ENCODE measurements at regions not wholly inside any gene's neighbourhood (a gene's known extent, or its start where the extent isn't known, plus 50 kb on each side); places are given as distances from the start of the nearest gene placed in this dataset.
"Not testable (repeated sequence)": the region's sequence is repeated elsewhere in the genome, so short reads cannot be mapped to it uniquely, and the experiment has no call there.

DNA sequence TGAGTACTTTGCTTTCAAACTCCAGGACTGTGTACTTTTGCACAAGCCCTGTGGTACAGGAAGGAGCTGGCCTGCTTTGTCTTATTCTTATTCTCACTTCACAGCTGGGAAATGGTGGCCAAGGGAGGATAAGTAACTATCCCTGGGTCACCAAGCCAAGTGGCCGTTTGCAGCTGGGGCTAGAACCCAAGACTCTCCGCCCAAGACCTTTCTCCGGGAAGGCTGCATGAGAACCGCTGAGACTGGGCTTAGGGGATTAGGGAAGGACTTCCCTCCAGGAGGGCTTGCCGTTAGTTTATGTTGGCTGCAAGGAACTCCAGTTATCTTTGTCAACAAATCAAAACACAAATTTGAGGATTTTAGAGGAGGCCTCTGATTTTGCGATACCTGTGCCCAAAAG, 109.5 kb upstream of the ADRA1D start:
- no peak for DNase-seq (ENCODE audit: low spot score)

DNA sequence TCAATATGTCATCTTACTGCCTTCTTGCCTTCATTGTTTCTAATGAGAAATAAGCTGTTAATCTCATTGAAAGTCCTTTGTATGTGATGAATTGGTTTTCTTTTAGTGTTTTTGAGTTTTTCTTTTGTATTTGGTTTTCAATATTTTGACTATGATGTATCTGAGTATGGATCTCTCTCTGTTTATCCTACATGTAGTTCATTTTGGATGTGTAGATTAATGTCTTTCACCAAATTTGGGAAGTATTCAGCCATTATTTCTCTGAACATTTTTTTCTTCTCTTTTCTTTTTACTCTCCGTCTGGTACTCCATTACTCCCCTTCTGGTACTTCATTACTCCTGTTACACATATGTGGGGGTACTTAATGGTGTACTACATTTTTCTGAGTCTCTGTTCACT, 103.3 kb upstream of the ADRA1D start:
- DNase-seq (ENCODE audit: low spot score): no peak

DNA sequence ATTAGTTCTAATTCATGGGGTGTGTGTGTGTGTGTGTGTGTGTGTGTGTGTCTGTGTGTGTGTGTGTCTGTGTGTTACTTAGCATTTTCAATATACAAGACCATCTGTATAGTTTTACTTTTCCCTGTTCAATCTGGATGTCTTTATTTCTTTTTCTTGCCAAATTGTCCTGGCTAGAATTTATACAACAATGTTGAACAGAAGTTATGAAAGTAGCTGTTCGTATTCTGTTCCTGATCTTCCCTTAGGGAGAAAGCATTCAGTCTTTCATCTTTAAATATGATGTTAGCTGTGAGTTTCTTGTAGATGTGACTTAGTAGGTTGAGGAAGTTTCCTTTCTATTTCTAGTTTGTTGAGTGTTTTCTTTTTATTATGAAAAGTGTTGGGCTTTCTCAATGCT, 101.0 kb upstream of the ADRA1D start:
- DNase-seq (ENCODE audit: low spot score): no peak

DNA sequence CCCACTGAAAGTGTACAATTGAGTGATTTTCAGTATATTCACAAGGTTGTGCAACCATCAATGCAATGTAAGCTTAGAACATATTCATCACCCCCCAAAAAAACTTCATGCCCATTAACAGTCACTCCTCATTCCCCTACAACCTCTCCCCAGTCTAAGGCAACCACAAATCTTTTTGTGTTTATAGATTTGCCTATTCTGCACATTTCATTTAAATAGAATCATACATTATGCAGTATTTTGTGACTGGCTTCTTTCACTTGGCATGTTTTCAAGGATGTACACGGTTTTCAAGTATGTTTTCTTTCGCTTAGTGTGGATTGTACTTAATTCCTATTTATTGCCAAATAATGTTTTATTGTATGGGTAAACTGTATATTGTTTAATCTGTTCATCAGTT, 95.6 kb upstream of the ADRA1D start:
- DNase-seq (ENCODE audit: low spot score): no peak

DNA sequence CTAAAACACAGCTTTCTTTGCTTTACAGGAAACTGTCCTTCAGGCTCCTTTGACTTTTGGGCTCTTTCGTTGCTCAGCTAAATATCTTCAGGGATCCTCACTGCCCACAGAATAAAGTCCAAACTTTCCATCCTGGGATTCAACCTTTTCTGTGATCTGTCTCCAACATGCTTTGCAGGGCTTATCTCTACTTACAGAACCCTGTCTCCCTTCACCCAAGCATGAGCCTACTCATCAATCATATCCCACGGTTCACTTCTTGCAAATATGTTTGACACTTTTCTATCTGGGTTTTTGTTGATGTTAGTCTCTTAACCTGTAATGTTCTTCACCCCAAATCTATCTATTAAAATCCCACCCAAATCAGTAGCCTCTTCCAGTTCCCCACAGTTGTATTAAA, 93.5 kb upstream of the ADRA1D start:
- DNase-seq (ENCODE audit: low spot score): no peak

DNA sequence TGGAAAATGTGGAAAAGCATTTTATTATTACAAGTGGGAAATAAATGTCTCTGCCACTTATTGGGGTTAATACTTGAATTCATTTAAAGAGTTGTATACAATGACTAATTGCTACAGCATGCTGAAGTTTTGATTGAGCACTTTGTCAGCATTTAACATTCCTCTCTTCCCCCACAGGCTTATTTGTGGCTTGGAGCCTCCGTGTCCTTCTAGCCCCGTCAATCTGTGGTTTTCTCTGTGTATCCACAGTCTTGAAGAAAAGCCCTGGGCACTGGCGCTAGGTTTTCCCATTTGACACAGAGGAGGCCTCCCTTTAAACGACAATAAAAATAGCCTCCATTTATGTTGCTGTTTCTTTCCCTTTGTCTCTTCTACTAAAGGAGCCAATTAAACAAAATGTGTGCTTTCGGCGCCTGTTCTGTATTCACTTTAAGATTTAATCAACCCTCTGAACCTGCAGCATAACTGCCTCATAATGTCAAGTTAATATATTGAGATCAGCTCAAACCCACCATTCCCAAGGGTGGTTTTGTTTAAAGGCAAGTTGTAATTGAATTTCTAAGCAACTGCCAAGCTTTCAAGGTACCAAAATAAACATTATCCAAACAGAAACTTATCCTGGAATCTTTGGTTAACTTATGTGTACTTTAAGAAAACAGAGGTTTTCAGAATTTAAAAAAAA, 92.9 kb upstream of the ADRA1D start:
- DNase-seq (ENCODE audit: low spot score): no peak

DNA sequence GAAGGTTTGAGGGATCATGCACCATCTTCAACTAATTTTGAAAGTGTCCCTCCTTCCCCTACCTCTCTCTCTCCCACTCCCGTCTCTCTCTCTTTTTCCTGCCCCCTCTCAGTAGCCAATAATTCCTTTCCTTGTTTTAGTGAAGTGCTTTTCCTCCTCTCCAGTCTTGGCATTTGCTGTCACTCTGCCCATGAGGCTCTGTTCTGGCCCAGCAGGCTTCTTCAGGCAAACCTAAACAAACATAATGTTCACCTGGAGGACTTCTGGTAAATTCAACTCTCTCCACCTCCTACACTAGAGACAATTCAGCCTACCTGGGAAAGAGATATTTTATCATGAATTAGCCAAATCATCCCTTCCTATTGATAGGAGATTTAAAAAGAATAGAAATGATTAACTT, 86.6 kb upstream of the ADRA1D start:
- no peak for DNase-seq (ENCODE audit: low spot score)

DNA sequence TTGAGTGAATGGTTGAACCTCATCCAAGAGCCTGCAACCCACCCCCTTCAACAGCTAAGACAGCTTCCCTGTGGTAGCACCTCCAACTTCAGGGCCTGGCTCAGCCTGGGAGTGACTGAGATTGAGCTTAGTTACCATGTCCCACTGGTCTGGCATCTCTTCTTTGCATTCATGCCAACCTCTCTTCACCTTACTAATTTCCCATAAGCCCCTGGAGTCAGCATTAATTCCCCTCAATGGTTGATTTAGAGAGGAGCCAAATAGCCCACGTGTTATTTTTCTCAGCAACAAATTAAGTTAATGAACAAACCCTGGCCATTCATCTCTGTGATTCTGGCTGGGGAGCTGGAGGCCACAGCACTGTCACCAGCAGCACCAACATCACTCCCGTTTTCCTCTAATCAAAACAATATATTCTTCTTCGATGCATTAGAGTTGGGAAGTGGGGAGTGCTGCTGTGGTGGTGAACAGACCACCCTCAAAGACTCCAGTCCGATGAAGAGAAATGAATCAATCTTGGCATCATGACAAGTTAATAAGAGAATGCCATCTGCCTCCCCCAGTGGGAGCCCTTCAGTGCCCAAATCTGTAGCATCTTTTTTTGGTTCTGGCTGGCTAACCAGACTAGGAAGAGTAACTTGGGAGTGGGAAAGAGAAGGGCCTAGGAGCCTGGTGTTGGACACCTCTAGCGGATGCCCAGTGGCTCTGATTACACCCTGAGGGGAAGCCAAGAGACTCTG, 83.2 kb upstream of the ADRA1D start:
- DNase-seq (ENCODE audit: low spot score): no peak

DNA sequence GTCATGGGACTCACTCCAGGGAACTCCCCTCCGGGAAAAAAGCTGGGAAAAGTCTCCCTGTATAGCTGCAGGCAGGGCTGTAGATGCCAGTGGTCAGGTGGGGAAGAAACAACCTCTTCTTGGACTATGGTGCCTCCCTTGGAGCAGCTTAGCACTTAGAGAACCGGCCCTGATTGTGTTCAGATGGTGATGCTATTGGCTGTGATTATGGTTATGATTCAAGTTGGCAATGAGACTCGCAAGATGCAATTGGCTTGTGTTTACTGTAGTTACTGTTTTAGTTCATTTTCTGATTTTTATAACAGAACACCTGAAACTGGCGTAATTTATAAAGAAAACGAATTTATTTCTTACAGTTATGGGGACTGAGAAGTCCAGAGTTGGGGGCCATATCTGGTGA, 80.9 kb upstream of the ADRA1D start:
- DNase-seq (ENCODE audit: low spot score): no peak

DNA sequence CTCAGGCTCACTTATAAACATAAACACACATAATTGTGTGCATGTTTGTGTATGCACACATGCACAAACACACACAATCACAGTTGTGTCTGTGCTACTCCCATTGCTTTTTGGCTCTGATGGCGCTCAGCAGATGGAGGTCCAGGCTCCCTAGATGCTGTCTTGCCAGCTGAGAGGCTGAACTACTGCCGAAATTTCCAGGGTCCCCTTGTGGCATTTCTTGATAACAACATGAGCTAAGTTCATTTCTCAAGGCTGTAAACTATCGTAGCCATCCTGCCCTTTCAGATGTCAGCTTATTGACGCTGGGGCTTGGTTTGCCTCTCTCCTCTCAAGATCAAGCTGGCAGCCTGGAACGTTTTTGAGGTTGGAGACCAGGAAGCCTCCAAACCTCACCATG, 80.1 kb upstream of the ADRA1D start:
- DNase-seq (ENCODE audit: low spot score): peak; percentile 10

DNA sequence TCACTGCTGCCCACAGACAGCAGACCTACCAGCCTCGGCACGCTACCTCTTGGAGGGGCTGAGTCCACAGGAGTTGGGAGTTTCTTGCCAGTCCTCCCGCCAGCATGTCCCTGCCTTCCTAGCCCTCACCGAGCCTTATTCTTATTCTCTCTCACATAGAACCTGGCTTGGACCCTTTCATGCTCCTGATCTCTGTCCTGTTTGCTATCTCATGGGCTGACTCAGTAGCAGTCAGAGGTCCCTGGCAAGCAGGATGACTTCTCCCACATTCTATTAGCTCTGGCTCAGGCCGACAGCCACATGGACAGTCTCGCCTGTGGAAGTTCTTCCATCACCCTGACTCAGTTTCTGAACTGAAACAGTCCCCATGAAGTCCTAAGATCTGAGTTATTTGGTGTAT, 79.5 kb upstream of the ADRA1D start:
- no peak for DNase-seq (ENCODE audit: low spot score)

DNA sequence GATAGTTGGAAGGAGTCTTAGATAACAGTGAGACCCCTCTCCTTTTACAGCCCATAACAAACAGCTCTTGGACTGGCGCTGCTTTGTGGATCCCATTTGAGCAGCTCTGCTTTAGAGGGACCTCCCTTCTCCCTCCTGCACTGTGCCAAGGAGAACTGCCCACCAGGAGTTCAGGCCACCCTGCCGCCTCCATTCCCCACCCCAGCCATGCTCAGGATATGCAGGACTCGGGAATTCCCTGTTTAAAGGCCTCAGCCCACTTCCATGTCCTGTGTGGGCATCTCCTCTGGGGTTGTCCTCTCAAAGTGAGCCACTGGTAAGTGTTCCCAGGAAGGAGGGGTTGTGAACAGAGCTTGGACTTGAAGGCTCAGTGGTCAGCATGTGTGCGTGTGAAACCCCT, 78.9 kb upstream of the ADRA1D start:
- DNase-seq (ENCODE audit: low spot score): no peak

DNA sequence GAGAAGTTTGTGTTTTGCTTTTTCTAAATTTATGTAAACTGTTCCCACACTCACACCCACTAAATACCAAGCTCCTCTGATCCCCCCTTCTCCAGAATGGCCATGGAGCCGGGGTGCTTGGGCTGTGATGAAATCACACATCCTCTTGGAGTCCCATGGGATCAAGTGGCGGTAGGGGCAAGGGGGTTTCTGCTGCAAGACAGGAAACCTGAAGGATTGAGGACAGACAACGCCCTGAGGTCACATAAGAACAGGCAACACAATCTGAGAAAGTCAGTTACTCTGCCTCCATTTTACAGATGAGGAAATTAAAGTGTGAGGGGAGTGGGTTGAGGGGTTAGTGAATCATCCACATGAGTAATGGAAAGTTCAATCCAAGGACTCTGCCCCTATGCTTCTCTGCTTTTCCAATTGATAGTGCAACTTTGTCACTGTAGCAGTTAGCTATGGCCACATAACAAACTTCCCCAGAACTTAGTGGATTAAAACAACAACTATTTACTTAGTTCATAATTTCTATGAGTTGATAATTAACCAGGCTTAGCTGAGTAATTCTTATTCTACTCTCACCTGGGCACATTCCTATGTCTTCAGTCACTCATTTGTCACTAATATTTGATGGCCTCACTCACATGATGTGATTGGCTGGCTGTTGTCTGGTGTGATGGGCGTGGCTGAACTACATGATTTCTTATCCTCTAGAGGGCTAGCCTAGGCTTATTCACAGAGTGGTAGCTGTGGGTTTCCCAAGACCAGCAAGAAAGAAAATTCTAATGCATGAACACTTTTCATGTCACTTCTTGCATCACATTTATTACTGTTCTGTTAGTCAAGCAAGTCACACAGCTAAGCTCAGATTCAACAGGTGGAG, 77.3 kb upstream of the ADRA1D start:
- DNase-seq (ENCODE audit: low spot score): no peak

DNA sequence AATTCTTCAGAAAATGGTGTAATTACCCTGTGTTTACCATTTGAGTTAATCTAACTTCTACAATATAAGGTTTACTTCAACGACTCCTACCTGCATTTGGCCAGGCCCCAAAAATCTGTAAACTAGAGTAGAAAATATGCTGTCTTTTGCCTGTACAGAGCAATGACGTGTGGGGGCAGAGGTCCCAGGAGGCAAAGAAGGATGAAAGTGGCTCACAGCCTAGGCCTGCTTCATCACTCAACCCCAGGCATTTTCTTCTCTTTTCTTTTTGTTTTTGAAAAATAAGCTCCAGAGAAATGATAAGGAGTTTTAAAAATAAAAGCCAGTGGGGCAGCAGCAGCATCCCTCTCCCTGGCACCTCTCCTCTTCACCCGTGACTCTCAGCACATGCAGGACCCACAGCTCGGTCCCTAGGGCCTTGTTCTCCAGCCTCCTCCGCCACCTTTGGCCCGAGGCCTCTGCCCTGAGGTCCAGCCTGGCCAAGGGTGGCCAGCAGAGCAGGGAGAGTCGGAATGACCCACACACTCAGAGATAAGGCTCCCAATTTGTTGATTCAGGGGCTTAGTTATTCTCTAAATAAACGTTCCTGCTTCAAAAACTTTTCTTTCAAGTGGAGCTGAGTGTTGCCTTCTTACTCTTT, 76.6 kb upstream of the ADRA1D start:
- no peak for DNase-seq (ENCODE audit: low spot score)

DNA sequence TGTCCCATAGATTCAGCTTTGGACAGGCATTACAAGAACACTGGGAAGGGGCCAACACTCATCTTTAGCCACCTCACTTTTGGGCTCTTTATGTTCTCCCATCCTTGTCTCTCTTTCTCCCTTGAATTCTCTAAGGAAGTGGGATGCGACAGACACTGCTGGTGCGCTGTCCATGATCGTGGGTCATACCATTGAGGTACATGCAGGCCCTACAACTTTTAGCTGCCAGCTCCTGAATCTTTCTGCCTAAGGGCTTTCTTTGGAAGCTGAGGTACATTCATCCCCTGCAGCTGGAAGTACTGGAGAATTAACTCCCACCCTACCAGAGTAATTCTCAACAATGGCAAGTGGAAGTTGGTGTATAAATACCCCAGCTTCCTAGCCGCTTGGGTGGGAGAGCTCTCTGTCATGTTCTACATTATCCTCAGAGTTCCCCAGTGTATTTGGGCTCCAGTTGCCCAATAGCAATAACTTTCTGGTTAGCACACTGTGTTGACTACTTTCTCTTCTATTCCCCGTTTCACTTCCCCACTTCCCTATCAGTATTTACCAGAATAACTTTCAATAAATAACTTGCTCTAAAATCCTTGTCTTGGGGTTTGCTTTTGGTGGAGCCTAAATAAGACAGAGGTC, 75.6 kb upstream of the ADRA1D start:
- DNase-seq (ENCODE audit: low spot score): no peak

DNA sequence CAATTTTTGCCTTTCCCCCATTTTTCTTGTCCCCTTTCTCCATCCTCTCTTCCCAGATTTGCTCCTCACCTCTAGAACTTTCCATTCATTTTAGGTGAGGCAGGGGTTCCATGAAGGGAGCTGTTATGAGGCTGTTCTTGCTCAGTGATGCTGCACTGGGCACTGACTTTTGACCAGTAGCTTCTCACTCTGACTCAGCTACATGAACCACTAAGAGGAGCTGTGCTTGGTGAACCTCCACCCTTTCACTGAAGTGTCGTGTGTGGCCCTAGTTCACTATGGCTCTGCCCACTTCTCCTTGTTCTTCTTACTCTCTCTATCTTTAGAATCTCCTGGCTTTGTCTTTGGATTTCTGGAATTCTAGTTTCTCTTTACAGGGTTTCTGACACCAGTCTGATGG, 73.4 kb upstream of the ADRA1D start:
- no peak for DNase-seq (ENCODE audit: low spot score)

DNA sequence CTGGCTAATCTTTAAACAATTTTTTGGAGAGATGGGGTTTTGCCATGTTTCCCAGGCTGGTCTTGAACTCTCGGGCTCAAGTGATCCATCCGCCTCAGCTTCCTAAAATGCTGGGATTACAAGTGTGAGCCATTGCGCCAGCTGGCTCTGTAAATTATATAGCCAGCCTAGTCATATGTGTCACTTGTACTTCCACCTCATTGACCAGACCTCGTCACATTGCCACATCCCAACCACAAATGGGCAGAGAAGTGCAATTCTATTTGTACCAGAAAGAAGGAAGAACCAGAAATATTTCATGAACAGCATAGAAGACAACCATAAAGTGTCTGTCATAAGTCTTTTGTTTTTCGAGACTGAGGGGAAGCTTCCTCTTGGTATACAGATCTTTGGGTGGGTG, 71.2 kb upstream of the ADRA1D start:
- no peak for DNase-seq (ENCODE audit: low spot score)

DNA sequence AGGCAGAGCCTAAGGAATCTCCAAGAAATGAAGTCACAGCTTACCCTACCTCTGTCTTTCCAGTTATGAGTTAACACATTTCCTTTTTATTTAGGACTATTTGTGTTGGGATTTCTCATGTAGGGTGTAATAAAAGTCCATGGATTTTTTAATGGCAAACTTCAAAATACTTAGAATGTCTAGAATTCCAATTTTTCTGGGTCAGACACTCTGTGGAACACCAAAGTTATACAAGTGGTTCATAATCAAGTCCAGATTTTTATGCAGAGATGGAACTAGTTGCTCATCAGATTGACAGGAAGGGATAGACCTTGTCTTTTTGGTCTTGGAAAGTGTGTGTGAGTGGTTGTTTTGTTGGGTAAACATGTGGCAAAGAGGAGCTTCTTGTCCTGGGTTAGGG, 69.8 kb upstream of the ADRA1D start:
- DNase-seq (ENCODE audit: low spot score): no peak

DNA sequence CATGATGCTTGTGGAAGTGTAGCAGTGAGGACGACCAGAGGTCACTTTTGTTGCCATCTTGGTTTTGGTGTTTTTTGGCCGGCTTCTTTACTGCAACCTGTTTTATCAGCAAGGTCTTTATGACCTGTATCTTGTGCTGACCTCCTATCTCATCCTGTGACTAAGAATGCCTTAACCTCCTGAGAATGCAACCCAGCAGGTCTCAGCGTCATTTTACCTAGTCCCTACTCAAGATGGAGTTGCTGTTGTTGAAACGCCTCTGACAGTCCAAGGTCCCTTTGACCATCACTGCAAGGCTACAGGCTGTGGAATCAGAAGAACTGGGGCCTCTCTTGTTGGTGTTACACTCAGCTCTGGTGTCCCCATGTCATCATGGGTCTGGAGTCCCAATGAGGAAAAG, 61.5 kb upstream of the ADRA1D start:
- DNase-seq (ENCODE audit: low spot score): not testable (repeated sequence)

DNA sequence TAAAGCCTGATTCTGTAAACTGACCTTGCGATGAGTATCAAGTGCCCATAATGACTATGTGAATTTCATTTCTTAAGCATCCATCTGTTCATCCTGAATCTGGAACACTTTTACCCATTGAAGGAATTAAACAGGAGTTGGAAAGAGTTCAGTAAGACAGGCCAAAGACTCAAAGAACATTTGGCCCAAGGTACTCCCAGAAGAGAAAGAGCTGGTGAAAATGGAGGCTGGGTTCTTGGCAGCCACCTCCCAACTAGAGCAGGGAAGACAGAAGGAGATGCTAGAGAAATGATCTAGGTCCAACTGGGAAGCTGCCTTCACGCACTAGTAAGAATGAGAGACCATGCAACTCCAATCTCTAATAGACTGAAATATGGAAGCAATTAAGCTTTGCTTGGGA, 57.1 kb upstream of the ADRA1D start:
- DNase-seq (ENCODE audit: low spot score): no peak

DNA sequence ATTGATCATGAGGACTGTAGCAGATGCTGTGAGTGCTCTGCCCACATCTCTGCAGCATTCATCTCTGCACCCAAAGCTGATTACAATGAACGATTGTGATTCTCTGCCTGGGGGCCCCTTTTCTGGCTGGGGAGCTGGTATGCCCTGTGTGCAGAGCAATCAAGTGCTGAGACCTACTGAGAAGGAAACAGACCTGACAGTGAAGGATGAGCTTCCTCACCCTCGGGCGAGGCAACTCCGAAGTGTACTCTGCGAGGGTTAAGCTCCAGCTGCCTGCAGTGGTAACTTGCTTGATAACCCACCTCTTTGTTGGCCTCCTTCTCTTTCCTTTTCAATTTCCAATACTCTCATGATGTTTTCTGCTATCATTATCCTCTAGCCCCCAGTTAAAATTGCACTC, 56.0 kb upstream of the ADRA1D start:
- DNase-seq (ENCODE audit: low spot score): no peak

DNA sequence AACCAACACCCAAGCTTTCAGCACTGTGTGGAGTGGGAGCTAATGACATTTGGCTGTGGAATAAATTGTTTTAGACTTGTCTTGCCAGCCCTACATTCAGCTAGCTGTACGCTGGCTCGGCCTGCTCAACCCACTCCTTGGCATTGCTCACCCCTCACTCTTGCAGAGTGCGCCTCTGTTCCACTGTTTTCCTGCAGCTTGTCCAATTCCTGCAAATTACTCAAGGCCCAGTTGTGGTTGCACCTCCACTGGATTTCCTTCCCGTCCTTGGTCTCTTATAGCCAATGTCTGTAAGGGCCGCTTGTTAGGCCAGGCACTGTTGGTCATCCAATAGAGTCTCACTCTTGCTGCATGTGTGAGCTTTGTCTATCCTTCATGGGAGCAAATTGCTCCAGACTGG, 55.5 kb upstream of the ADRA1D start:
- DNase-seq (ENCODE audit: low spot score): no peak
